KOPT-K1 (cell line): ENCODE measurements at regions not wholly inside any gene's neighbourhood (a gene's known extent, or its start where the extent isn't known, plus 50 kb on each side); places are given as distances from the start of the nearest gene placed in this dataset.

Experiments
- H3K27ac ChIP-seq: fragments of 200-600 bp; sonication (generic); 2 replicates; pipeline ENCODE4 v1.5.1; 2016; ENCODE audit warnings: antibody characterized with exemption, mild to moderate bottlenecking, low read depth, low read length; ENCODE audit not compliant: poor library complexity, severe bottlenecking
- H3K36me3 ChIP-seq: fragments of 200-600 bp; sonication (generic); 2 replicates; pipeline ENCODE4 v1.5.1; 2017; ENCODE audit warnings: antibody characterized with exemption, mild to moderate bottlenecking, low read length, moderate library complexity; ENCODE audit not compliant: insufficient read depth
- H3K9me3 ChIP-seq: fragments of 200-600 bp; sonication (generic); 2 replicates; pipeline ENCODE4 v1.5.1; 2017; ENCODE audit warnings: antibody characterized with exemption, low read length, mild to moderate bottlenecking; ENCODE audit not compliant: insufficient read depth, poor library complexity, severe bottlenecking

DNA sequence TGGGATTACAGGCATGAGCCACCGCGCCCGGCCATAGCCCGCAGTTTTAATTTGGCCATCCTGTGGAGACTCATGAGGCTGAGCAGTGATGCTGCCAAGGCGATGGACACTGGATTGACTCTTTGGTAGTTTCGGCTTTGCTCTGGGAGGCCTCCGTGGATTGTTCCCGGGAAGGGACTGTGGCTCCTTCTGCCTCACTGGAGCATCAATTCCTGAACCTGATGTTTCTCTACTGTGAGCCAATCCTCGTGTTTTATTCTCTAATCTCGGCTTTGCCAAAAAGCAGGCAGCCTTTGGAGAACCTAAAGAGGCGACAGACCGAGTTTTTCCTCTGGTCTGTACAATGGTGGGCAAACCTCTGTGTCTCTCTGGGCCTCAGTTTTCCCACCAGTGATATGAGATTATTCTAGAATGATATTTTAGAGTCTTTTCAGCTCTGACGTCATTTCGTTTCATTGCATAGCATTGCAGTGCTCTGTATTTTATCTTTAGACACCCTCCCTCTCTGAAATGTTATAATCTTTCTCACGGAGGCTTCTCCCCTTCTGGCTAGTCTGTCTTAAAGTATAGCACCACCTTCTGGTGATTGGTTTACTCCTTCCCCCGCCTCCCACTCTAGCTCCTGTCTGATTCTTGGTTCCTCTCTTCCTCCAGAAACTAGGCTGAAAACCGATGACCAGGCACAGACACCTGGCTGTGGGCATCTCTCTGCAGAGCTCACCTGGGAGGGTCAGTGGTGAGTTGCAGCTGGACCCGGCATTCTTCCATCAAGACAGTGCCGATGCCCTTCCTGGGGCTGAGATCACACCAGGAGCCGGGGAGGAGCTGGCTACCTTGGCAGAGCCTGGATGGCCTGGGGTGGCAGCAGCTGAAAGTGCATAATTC, 341.3 kb downstream of the MYCN start:
- H3K9me3 ChIP-seq = no peaks in the 10 kb centered on the region
- H3K27ac ChIP-seq = no peak overlapping the region

DNA sequence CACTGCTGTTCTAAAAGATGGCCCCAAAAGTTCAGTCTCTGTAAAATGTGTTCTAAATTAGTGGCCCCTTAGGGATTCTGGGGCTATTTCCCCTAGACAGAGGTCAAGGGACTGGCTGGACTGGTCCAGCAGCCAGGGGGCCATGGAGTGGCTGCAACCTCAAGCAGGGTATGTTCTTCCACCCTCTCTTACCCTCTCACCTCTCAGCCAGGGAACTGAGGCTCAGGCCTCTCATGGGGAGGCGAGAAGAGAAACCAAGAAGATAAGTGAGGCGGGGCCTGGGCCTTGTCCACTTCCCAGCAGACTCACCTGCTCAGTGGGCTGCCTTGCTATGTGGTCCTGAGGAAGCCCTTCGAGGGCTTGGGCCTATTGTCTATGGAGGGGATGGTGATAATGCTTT, 339.7 kb downstream of the MYCN start:
- H3K27ac ChIP-seq = no peak overlapping the region
- H3K36me3 ChIP-seq = no peaks in the 10 kb centered on the region
- no peaks in the 10 kb centered on the region for H3K9me3 ChIP-seq

More for the DNA sequence above, 341.3 kb downstream of the MYCN start:
- H3K36me3 ChIP-seq = no peaks in the 10 kb centered on the region

DNA sequence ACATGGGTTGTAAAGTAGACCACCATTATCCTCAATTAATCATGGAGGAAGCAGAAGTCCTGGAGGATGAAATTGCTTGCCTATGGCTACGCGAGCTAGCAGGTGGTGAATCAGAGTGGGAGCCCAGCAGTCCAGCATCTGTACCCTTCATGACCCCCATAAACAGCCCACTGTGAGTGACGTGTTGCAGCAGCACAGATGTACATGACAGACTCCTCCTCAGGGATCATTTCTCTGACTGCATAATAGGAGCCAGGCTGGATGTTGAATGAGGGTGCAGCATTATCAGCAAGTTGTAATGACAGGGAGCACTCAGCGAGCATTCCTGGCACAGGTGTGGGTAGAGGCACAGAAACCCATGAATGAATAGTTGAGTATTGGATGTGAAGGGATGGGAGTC, 339.3 kb downstream of the MYCN start:
- H3K36me3 ChIP-seq = no peaks in the 10 kb centered on the region
- H3K27ac ChIP-seq = no peak overlapping the region
- no peaks in the 10 kb centered on the region for H3K9me3 ChIP-seq

DNA sequence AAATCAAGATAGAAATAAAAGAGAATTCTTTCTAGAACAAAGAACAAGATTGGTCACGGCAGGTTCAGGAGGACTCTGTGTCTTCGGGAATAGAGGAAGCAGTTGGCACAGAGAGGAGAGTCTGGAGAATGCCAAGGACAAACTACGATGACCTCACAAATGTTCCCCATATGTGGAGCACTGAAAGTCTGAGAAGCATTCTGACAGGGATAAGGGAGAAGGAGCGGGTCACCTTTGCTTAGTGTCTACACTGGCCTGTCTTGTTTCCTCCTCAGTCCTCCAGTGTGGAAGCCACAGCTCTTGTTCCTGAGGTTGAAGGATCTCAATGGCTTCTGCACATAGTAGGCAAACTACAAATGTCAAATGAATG, 338.8 kb downstream of the MYCN start:
- H3K27ac ChIP-seq = no peak overlapping the region
- H3K36me3 ChIP-seq = no peaks in the 10 kb centered on the region
- H3K9me3 ChIP-seq = no peaks in the 10 kb centered on the region

DNA sequence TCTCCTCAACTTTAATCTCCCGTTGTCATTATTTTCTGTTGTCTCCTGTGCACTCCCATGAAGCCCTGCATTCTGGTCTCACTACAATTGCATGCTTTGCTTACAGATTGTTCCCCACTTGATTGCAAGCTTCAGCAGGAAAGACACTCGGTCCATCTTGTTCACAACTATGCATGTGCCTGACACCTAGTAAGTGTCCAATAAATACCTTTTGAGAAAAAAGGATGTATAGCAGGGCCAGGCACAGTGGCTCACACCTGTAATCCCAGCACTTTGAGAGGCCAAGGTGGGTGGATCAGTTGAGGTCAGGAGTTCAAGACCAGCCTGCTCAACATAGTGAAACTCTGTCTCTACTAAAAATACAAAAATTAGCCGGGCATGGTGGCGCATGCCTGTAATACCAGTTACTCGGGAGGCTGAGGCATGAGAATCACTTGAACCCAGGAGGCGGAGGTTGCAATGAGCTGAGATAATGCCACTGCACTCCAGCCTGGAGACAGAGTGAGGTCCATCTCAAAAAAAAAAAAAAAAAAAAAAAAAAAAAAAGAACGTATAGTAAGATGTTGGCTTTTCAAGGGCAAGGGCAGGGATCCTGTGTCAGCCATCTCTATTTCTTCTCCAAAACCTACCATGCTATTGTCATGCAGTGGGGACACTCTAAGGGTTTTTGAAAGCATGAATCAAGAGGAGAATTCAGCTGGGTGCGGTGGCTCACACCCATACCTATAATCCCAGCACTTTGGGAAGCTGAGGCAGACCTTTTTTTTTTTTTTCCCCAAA, 338.3 kb downstream of the MYCN start:
- Histone ChIP-seq H3K27ac (no peak overlapping the region), H3K36me3 (no peaks in the 10 kb centered on the region), H3K9me3 (no peaks in the 10 kb centered on the region)

DNA sequence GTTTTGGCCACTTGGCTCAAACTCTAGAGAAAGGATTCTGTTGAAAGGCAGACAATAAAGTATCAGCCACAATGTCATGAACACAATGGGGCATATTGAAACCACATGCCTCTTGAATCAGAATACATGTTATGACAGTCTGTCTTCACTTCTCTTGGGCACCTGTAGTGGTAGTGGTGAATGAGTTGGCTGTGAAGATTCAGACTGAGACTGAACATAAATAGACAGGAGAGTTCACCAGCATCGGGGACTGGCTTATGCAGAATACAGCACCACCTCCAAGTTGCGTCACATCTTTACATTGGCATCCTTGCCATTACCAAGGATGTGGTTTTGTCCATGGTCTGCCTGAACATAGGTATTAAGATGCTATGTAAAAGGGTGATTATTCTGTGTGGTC, 336.8 kb downstream of the MYCN start:
- no peaks in the 10 kb centered on the region for H3K9me3 ChIP-seq
- H3K27ac ChIP-seq = no peak overlapping the region
- H3K36me3 ChIP-seq = no peaks in the 10 kb centered on the region

DNA sequence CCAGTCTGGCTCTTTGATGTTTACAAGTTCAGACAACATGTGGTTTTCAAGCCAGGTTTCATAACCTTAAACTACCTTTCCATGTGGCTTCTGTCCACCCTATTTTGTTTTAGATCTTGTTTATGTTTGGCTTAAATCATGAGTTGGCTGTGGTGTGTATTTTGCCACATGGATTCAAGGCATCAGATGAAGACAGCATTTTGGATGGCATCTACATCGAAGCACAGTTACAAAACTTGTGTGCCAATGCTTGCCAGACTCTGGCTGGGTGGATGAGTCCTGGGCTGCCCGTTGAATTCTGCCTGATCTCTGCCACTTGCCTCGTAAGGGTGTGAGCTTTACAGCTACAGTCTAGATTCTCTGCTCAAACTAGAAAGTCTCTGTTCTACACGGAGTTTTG, 335.3 kb downstream of the MYCN start:
- no peak overlapping the region for H3K27ac ChIP-seq
- H3K36me3 ChIP-seq = no peaks in the 10 kb centered on the region
- no peaks in the 10 kb centered on the region for H3K9me3 ChIP-seq

DNA sequence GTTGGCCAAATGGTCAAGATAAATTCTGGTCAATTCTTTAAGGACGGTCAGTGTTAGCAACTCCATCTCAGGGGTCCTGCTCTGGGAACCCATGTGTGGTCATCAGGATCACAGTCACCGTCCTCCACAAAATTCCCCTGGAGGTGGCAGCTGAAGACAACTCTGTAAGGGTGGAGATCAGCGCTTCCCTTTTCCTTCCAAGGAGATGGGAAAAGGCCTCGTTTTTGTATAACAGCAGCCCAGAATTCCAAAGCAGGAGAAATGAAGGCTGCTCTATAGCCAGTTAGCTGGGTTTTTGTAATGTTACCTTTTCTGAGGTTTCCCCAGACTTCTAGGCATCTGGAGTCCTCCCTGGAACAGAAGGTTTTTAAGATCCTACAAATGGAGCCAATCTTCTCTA, 334.8 kb downstream of the MYCN start:
- no peaks in the 10 kb centered on the region for H3K36me3 ChIP-seq
- no peaks in the 10 kb centered on the region for H3K9me3 ChIP-seq
- H3K27ac ChIP-seq = no peak overlapping the region

DNA sequence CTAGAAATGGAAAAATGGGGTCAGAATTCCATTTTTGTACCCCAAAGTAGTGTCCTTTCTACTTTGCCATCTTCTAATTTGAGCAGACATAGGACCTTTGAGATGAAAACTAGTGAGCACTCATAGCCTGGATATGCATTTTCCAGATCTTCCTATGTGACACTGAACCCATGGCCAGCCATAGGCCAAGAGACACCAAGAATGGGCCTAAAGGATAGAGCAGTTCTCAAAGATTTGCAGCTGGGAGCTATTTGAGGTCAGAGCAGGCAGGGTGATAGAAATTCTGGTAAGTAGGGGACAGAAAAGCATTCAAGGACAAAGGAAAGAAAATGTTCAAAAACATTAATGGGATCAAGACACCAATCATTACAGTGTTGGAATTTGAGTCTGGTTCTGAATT, 332.8 kb downstream of the MYCN start:
- Histone ChIP-seq H3K9me3 (no peaks in the 10 kb centered on the region), H3K27ac (no peak overlapping the region), H3K36me3 (no peaks in the 10 kb centered on the region)

DNA sequence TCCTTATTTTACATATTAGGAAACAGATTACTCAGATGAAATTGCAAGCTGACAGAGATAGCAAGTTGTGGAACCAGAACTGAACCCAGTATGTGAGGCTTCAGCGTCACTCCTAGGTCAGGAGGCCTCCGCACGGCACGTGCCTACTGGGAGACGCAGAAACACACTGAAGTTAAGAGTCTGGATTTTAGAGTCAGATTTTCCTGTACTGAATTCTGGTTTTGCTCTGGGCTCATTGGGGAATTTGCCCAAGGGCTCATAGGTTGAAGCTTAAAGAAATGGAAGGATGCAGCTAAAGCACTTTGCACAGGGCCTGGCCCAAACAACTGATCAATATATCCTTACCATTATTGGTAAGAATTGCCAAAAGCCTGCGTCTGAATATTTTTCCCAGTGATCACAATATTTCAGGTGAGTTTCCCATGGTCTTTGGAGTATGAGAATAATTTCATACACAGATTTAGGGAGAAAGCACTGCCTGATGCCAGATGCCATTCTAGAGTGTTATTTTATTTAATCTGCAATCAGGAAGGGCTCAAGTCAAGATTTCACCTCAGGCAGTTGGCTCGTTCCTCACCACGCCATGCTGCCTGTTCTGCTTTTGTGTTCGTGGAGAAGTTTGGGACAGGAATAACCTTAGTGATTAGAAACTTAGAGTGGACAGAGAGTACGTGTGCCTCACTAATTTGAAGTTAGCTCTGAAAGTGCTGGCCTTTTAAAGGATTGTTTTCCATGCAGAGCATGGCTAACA, 331.9 kb downstream of the MYCN start:
- Histone ChIP-seq H3K27ac (no peak overlapping the region), H3K36me3 (no peaks in the 10 kb centered on the region), H3K9me3 (no peaks in the 10 kb centered on the region)

DNA sequence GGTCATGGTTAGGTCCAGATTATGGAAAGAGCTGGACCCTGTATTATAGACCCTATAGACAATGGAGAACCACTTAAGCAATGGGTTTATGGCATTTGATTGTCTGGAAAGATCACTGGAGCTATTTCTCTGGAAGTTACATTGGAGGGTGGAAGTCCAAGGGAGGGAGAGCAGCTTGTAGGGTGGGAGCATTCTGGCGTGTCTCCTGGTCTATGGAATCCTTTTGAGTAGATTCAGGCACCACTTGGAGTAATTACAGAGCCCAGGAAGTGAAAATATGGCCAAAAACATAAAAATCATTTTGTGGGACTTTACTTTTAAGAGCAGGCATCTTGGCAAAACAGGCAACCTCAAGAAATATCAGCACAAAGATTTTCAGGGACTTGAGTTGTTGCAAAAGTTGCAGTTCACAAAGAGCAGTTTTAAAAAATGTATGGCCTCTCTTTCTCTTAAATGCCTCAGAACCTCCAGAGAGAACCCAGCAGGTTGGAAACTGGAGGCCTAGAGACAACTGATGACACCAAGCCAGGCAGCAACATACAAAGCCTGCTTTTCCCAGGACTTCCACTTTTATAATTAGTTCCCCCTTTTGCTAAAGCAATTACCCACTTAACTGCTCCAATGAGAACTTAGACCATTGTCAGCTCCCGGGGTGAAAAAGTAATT, 331.0 kb downstream of the MYCN start:
- Histone ChIP-seq H3K36me3 (no peaks in the 10 kb centered on the region), H3K27ac (no peak overlapping the region)

DNA sequence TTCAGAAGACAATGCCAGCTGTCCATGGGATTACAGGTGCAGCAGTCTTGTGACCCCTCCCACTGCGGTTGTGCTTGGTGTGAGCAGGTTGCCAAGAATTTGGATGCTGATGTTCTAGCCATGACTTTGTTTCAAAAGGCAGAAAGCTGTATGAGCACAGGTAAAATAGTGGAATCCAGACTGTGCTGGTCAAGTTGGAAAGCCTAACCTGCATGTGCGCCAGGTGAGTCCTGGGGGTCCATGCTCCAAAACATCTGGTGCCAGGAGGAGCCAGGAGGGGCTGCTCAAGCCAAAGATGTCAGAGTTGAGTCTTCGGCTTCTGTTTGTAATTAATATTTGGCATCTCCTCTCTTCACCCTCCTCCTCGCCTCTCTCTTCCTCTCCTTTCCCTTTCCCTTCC, 330.1 kb downstream of the MYCN start:
- no peak overlapping the region for H3K27ac ChIP-seq
- H3K36me3 ChIP-seq = no peaks in the 10 kb centered on the region
- no peaks in the 10 kb centered on the region for H3K9me3 ChIP-seq

More for the DNA sequence above, 331.0 kb downstream of the MYCN start:
- no peaks in the 10 kb centered on the region for H3K9me3 ChIP-seq

DNA sequence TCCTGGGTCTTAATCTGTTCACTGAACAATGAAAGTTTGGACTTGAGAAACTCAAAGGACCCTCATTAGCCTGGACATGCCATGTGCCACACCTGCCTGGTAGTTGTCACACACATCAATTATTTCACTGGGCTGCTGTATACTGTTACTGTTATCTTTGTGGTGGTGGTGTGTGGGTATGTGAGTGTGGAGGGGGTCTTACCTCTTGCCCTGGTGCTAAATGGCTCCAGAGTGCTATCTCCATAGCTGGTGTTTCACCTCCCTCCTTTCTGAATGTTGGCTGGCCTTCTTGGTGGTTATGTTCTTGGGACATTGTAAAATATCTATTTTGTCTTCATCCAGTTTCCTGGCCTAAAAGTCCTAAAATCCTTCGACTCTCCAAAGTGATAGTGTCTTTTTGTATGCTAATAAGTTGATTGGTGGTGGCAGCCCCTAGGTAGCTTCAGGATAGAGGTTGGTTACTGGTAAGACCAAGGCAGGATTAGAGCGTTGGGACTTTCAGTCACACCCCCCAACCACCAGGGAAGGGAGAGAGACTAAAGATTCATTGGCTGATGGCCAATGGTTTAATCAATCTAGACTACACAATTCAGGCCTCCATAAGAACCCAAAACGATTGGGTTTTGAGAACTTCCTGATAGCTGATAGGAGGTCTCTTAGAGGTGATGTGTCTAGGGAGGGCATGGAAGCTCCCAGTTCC, 328.1 kb downstream of the MYCN start:
- Histone ChIP-seq H3K36me3 (no peaks in the 10 kb centered on the region), H3K27ac (no peak overlapping the region), H3K9me3 (no peaks in the 10 kb centered on the region)

DNA sequence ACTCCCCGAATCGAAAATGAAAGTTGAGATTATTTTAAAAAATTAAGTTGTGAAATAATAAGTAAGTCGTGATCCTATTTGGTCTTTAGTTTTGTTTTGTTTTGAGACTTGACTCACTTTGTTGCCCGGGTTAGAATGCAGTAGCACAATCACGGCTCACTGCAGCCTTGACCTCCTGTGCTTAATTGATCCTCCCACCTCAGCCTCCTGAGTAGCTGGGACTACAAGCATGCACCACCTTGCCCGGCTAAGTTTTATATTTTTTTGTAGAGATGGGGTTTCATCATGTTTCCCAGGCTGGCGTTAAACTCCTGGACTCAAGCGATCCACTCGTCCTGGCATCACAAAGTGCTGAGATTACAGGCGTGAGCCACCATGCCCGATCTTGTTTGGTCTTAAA, 326.2 kb downstream of the MYCN start:
- H3K27ac ChIP-seq = no peak overlapping the region
- H3K36me3 ChIP-seq = no peaks in the 10 kb centered on the region
- no peaks in the 10 kb centered on the region for H3K9me3 ChIP-seq
